Aorta (tissue), 5 donors: ENCODE measurements at regions not wholly inside any gene's neighbourhood (a gene's known extent, or its start where the extent isn't known, plus 50 kb on each side); places are given as distances from the start of the nearest gene placed in this dataset.

ENCODE experiments used
- ATAC-seq: fragments of 200-7000 bp; cut with Tn5 transposase; one replicate; pipeline ENCODE4 v1.9.1; 2022; ENCODE audit warnings: moderate library complexity; ENCODE audit not compliant: low FRiP score
- DNase-seq, 2 donors: peaks; one replicate each; pipeline ENCODE4 v3.0.0-alpha.2; 2020
- H3K27ac ChIP-seq, 2 donors: one replicate each; pipeline ENCODE4 v1.5.1; 2013; ENCODE audit warnings: low read length in 2 of 2, mild to moderate bottlenecking in 2 of 2, moderate library complexity in 2 of 2, control low read depth in 1 of 2, inconsistent platforms in 1 of 2, low read depth in 1 of 2
- H3K27me3 ChIP-seq, 2 donors: one replicate each; pipeline ENCODE4 v1.6.1; 2013; ENCODE audit warnings: control low read depth in 1 of 2, low read length in 1 of 2, mild to moderate bottlenecking in 1 of 2, moderate library complexity in 1 of 2; ENCODE audit not compliant: insufficient read depth in 2 of 2, control insufficient read depth in 1 of 2
- H3K36me3 ChIP-seq, 2 donors: one replicate each; pipeline ENCODE4 v1.6.1; 2013; ENCODE audit warnings: control low read depth in 1 of 2, low read length in 1 of 2, mild to moderate bottlenecking in 1 of 2; ENCODE audit not compliant: insufficient read depth in 2 of 2, control insufficient read depth in 1 of 2
- H3K4me1 ChIP-seq, 2 donors: one replicate each; pipeline ENCODE4 v1.6.1; 2013; ENCODE audit warnings: low read length in 2 of 2, control low read depth in 1 of 2, mild to moderate bottlenecking in 1 of 2, moderate library complexity in 1 of 2; ENCODE audit not compliant: insufficient read depth in 2 of 2, control insufficient read depth in 1 of 2
- H3K4me3 ChIP-seq, 2 donors: one replicate each; pipeline ENCODE4 v1.5.1; 2013; ENCODE audit warnings: low read length in 2 of 2, control low read depth in 1 of 2, mild to moderate bottlenecking in 1 of 2
- H3K9me3 ChIP-seq: one replicate; pipeline ENCODE4 v1.6.1; 2013; ENCODE audit warnings: mild to moderate bottlenecking, low read length; ENCODE audit not compliant: control insufficient read depth
- WGBS, 2 donors: extraction: QIAGEN DNeasy Blood & Tissue Kit; methylation state at CpG; one replicate each; pipeline ENCODE4 v1.1.7; 2013; 5-methylcytosine and 5-hydroxymethylcytosine counted together
- intact Hi-C, 2 donors: fragments of 100-400 bp; cut with DNase I; formaldehyde crosslinking; loops; one replicate each; pipeline versions ENCODE4 v1.14.2 to v1.15.0; 2022
- donor health status: healthy with polysubstance abuse.
- donor health status: Bipolar disorder and iron deficiency.
- donor health status: DM: no; HTN: no; CAD: no.
- donor health status: DM: no; HTN: no; CAD: no.
- donor health status: DM: yes; HTN: yes; CAD: no.

- intact Hi-C loops, result no loop called here
- no peaks in the 10 kb centered on the region for H3K36me3 ChIP-seq
- ATAC-seq, result peak; percentile 84
- no peaks in the 10 kb centered on the region for H3K4me1 ChIP-seq
- H3K4me3 ChIP-seq, result no peak overlapping the region
- peak in 1 of 2 donors; percentile 72 for DNase-seq
- peaks cover 1% of the 10 kb centered on the region for H3K9me3 ChIP-seq
- no peaks in the 10 kb centered on the region for H3K27me3 ChIP-seq
- no peak overlapping the region for H3K27ac ChIP-seq
- 72 to 75% methylated on average over 4 of the region's 4 CpGs for WGBS, 2 donors
These were observed 146.4 kb downstream of the PCTP start for GRCh38 chr17:55897301-55897700.

GRCh38 chr17:55898195-55898594 is 147.3 kb downstream of the PCTP start:
- no peak overlapping the region for H3K27ac ChIP-seq
- intact Hi-C loops, result no loop called here
- no peaks in the 10 kb centered on the region for H3K4me1 ChIP-seq
- H3K9me3 ChIP-seq, result peaks cover 1% of the 10 kb centered on the region
- H3K4me3 ChIP-seq, result no peak overlapping the region
- H3K27me3 ChIP-seq, result no peaks in the 10 kb centered on the region
- ATAC-seq, result peak; percentile 58
- no peaks in the 10 kb centered on the region for H3K36me3 ChIP-seq
- 52 to 64% methylated on average over 1 of the region's 1 CpG for WGBS, 2 donors
- DNase-seq, result no peak

GRCh38 chr17:55900188-55900587 is 149.3 kb downstream of the PCTP start:
- no peak for DNase-seq
- no peak for ATAC-seq
- Histone ChIP-seq H3K27me3 (no peaks in the 10 kb centered on the region), H3K9me3 (peaks cover 1% of the 10 kb centered on the region), H3K27ac (no peak overlapping the region), H3K4me1 (no peaks in the 10 kb centered on the region), H3K4me3 (no peak overlapping the region), H3K36me3 (no peaks in the 10 kb centered on the region)
- intact Hi-C loops, result no loop called here

GRCh38 chr17:55903028-55903690 is 152.3 kb downstream of the PCTP start:
- intact Hi-C loops, result no loop called here
- no peak for ATAC-seq
- Histone ChIP-seq H3K4me1 (no peaks in the 10 kb centered on the region), H3K27me3 (no peaks in the 10 kb centered on the region), H3K4me3 (no peak overlapping the region), H3K27ac (no peak overlapping the region), H3K36me3 (no peaks in the 10 kb centered on the region), H3K9me3 (no peaks in the 10 kb centered on the region)
- DNase-seq, result no peak
- 60 to 63% methylated on average over 2 of the region's 2 CpGs for WGBS, 2 donors

GRCh38 chr17:55909776-55910175 is 158.9 kb downstream of the PCTP start:
- intact Hi-C loops, result no loop called here
- Histone ChIP-seq H3K27me3 (no peaks in the 10 kb centered on the region), H3K4me3 (no peak overlapping the region), H3K9me3 (no peaks in the 10 kb centered on the region), H3K4me1 (no peaks in the 10 kb centered on the region), H3K27ac (no peak overlapping the region), H3K36me3 (no peaks in the 10 kb centered on the region)
- DNase-seq (no peak), ATAC-seq (no peak)
- WGBS, 2 donors, result 83 to 84% methylated on average over 5 of the region's 5 CpGs

- H3K27me3 ChIP-seq, result no peaks in the 10 kb centered on the region
- DNase-seq (peak in 1 of 2 donors; percentile 34), ATAC-seq (no peak)
- 76 to 82% methylated on average over 4 of the region's 4 CpGs for WGBS, 2 donors
- H3K4me1 ChIP-seq, result no peaks in the 10 kb centered on the region
- no peak overlapping the region for H3K4me3 ChIP-seq
- no peaks in the 10 kb centered on the region for H3K36me3 ChIP-seq
- H3K27ac ChIP-seq, result no peak overlapping the region
- H3K9me3 ChIP-seq, result no peaks in the 10 kb centered on the region
- intact Hi-C loops, result no loop called here
These were observed 160.3 kb downstream of the PCTP start for GRCh38 chr17:55911186-55911585.

- H3K27ac ChIP-seq, result no peak overlapping the region
- H3K4me3 ChIP-seq, result no peak overlapping the region
- no peaks in the 10 kb centered on the region for H3K9me3 ChIP-seq
- H3K36me3 ChIP-seq, result no peaks in the 10 kb centered on the region
- no peaks in the 10 kb centered on the region for H3K27me3 ChIP-seq
- DNase-seq (no peak), ATAC-seq (no peak)
- intact Hi-C loops, result no loop called here
- WGBS, 2 donors, result 93 to 100% methylated on average over 1 of the region's 1 CpG
- H3K4me1 ChIP-seq, result no peaks in the 10 kb centered on the region
These were observed 174.6 kb downstream of the PCTP start for GRCh38 chr17:55925440-55925839.

- Histone ChIP-seq H3K36me3 (no peaks in the 10 kb centered on the region), H3K9me3 (no peaks in the 10 kb centered on the region), H3K4me1 (no peaks in the 10 kb centered on the region), H3K4me3 (no peak overlapping the region), H3K27me3 (no peaks in the 10 kb centered on the region), H3K27ac (no peak overlapping the region)
- no peak for ATAC-seq
- WGBS, 2 donors, result 35 to 38% methylated on average over 4 of the region's 4 CpGs
- no peak for DNase-seq
- intact Hi-C loops, result no loop called here
These were observed 175.6 kb downstream of the PCTP start for GRCh38 chr17:55926276-55926990.

GRCh38 chr17:55930291-55930809 is 179.5 kb downstream of the PCTP start:
- H3K4me1 ChIP-seq, result no peaks in the 10 kb centered on the region
- intact Hi-C loops, result no loop called here
- ATAC-seq (no peak), DNase-seq (no peak)
- no peak overlapping the region for H3K27ac ChIP-seq
- H3K27me3 ChIP-seq, result no peaks in the 10 kb centered on the region
- no peaks in the 10 kb centered on the region for H3K36me3 ChIP-seq
- H3K9me3 ChIP-seq, result no peaks in the 10 kb centered on the region
- WGBS, 2 donors, result 65 to 71% methylated on average over 1 of the region's 1 CpG
- H3K4me3 ChIP-seq, result no peak overlapping the region
